Calu3 (cell line): ENCODE measurements at regions not wholly inside any gene's neighbourhood (a gene's known extent, or its start where the extent isn't known, plus 50 kb on each side); places are given as distances from the start of the nearest gene placed in this dataset.

Source experiments
- BruUV-seq: library from RNA; stranded (reverse); fragments of 400-500 nt; replicated peaks from 2 replicates; lab custom pipeline; 2021; lab: Mats Ljungman, UMichigan
- CTCF ChIA-PET: fragments of 300-600 bp; sonication (Branson Sonifier 250); formaldehyde crosslinking; loops from one replicate; lab custom pipeline; 2022; ENCODE audit warnings: antibody characterized with exemption; lab: Charles Lee
- DNase-seq: peaks from one replicate; pipeline ENCODE4 v3.0.0; 2022
- H3K27ac Mint-ChIP-seq: one replicate; pipeline ENCODE4 v1.8.0; 2022; ENCODE audit warnings: mixed read lengths; ENCODE audit not compliant: unreplicated experiment
- H3K27me3 Mint-ChIP-seq: one replicate; pipeline ENCODE4 v1.8.0; 2022; ENCODE audit warnings: mixed read lengths; ENCODE audit not compliant: unreplicated experiment
- H3K36me3 Mint-ChIP-seq: one replicate; pipeline ENCODE4 v1.8.0; 2022; ENCODE audit warnings: mild to moderate bottlenecking, moderate library complexity, mixed read lengths; ENCODE audit not compliant: insufficient read depth, unreplicated experiment
- H3K4me1 Mint-ChIP-seq: one replicate; pipeline ENCODE4 v1.8.0; 2022; ENCODE audit warnings: mild to moderate bottlenecking, low read depth, mixed read lengths; ENCODE audit not compliant: unreplicated experiment
- H3K4me3 Mint-ChIP-seq: one replicate; pipeline ENCODE4 v1.8.0; 2022; ENCODE audit warnings: mild to moderate bottlenecking, low read depth, moderate library complexity, mixed read lengths; ENCODE audit not compliant: unreplicated experiment
- H3K9me3 Mint-ChIP-seq: one replicate; pipeline ENCODE4 v1.8.0; 2022; ENCODE audit warnings: low read depth, mixed read lengths; ENCODE audit not compliant: unreplicated experiment
- intact Hi-C: fragments of 100-400 bp; cut with micrococcal nuclease; formaldehyde crosslinking; loops from one replicate; pipeline ENCODE4 v1.10.0; 2022; ENCODE audit not compliant: unreplicated experiment
- TF ChIP-seq, protein P1 (sequence below): fragments of 200-600 bp; IDR thresholded peaks from one replicate; pipeline ENCODE4 v1.8.0; 2022; ENCODE audit warnings: antibody characterized with exemption; ENCODE audit not compliant: unreplicated experiment

DNA sequence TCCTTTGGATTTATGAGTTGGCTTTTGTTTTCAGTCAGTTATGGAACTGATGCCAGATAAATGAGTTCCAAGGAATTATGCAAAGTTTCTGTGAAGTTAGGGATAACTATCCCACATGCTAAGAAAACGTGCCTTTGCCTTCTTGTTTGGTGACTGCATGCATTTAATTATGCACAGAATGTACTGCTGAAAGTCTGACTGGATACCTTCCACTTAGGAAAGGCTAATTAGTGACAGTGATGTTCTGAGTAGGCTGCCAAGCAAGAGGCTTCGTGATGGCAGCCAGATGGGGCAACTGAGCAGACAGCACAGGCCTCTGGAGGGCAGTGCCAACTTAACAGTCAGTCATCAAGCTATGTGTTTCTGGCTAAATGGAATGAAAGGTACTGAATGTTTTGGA is 289.9 kb downstream of the CD109 start:
- peak; percentile 35 for DNase-seq
- Mint-ChIP-seq H3K27me3 (no peaks in the 10 kb centered on the region), H3K36me3 (no peaks in the 10 kb centered on the region), H3K4me3 (no peak overlapping the region), H3K27ac (no peak overlapping the region), H3K9me3 (peaks cover 3% of the 10 kb centered on the region), H3K4me1 (no peaks in the 10 kb centered on the region)
- no TSS peak for BruUV-seq
- TF ChIP-seq, protein P1, sequence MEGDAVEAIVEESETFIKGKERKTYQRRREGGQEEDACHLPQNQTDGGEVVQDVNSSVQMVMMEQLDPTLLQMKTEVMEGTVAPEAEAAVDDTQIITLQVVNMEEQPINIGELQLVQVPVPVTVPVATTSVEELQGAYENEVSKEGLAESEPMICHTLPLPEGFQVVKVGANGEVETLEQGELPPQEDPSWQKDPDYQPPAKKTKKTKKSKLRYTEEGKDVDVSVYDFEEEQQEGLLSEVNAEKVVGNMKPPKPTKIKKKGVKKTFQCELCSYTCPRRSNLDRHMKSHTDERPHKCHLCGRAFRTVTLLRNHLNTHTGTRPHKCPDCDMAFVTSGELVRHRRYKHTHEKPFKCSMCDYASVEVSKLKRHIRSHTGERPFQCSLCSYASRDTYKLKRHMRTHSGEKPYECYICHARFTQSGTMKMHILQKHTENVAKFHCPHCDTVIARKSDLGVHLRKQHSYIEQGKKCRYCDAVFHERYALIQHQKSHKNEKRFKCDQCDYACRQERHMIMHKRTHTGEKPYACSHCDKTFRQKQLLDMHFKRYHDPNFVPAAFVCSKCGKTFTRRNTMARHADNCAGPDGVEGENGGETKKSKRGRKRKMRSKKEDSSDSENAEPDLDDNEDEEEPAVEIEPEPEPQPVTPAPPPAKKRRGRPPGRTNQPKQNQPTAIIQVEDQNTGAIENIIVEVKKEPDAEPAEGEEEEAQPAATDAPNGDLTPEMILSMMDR: peak; percentile 61
- CTCF ChIA-PET: interaction anchor here (0.7 to 1.0 kb wide), 3 partner anchors 1218 to 1224 kb away, joined by 4 to 5 read pairs (median 4); no protein-coding TSS in a partner anchor
- intact Hi-C loops: loop anchor here (10.0 kb wide), 1 partner anchor 429 kb away; no protein-coding TSS in a partner anchor

GRCh38 chr6:73984571-73985210 is 288.7 kb downstream of the CD109 start:
- H3K9me3 Mint-ChIP-seq: peaks cover 3% of the 10 kb centered on the region

DNA sequence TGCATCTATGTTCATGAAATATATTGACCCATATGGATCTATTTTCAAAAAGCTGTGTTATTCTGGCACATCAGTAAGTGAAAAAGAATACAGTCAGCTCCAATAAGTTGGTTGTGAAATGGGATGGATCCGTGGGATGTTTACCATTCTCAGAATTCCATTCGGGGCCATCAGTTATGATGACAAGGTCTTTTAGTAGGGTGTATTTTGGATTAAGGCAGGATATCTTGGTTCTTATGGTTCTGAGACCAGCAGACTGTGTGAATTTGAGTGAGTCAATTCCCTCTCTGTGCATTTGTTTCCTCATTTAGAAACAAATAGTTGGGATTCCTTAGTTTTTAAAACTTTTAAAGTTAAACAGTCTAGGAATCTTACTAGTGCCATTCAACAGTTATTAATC is 287.4 kb downstream of the CD109 start:
- TF ChIP-seq, protein P1: no peak
- H3K36me3 Mint-ChIP-seq: no peaks in the 10 kb centered on the region
- no peak overlapping the region for H3K27ac Mint-ChIP-seq
- H3K9me3 Mint-ChIP-seq: no peaks in the 10 kb centered on the region
- CTCF ChIA-PET: no interaction called here
- no peaks in the 10 kb centered on the region for H3K4me1 Mint-ChIP-seq
- intact Hi-C loops: loop anchor here (10.0 kb wide), 1 partner anchor 431 kb away; no protein-coding TSS in a partner anchor
- H3K4me3 Mint-ChIP-seq: no peak overlapping the region
- no peak for DNase-seq
- H3K27me3 Mint-ChIP-seq: no peaks in the 10 kb centered on the region
- BruUV-seq: no TSS peak

More at GRCh38 chr6:73984571-73985210, 288.7 kb downstream of the CD109 start:
- intact Hi-C loops: loop anchor here (10.0 kb wide), 1 partner anchor 430 kb away; no protein-coding TSS in a partner anchor
- Mint-ChIP-seq H3K27me3 (no peaks in the 10 kb centered on the region), H3K27ac (no peak overlapping the region), H3K4me1 (no peaks in the 10 kb centered on the region), H3K36me3 (no peaks in the 10 kb centered on the region), H3K4me3 (no peak overlapping the region)
- CTCF ChIA-PET: interaction anchor here (1.1 kb wide), 1 partner anchor 29 kb away, joined by 4 read pairs; no protein-coding TSS in a partner anchor
- DNase-seq: no peak
- TF ChIP-seq, protein P1: no peak
- BruUV-seq: no TSS peak

DNA sequence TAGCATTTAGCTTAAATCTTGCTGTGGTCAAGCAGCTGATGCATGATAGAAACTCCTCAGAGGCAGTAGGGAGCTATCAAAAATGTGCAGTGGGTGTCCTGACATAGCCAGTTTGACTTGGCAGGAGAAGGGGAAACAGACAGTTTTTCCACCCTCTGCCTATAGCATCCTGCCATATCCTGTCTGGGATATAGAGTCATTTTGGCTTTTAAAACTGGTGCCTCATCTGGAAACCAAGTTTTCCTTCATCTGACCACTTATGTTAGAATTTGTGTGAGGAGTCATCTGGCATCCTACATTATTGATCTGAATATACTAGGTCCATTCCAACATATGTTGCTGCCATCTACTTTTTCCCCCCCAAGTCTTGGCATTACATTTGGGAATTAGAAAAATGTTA is 284.1 kb downstream of the CD109 start:
- Mint-ChIP-seq H3K4me1 (no peaks in the 10 kb centered on the region), H3K9me3 (peaks cover 6% of the 10 kb centered on the region)
- intact Hi-C loops: loop anchor here (10.0 kb wide), 1 partner anchor 435 kb away; no protein-coding TSS in a partner anchor

More for the DNA sequence above, 284.1 kb downstream of the CD109 start:
- TF ChIP-seq, protein P1: no peak
- Mint-ChIP-seq H3K27ac (no peak overlapping the region), H3K27me3 (no peaks in the 10 kb centered on the region), H3K4me3 (no peak overlapping the region), H3K36me3 (no peaks in the 10 kb centered on the region)
- no TSS peak for BruUV-seq
- no peak for DNase-seq
- CTCF ChIA-PET: no interaction called here
